HEK293 (cell line): ENCODE measurements at regions not wholly inside any gene's neighbourhood (a gene's known extent, or its start where the extent isn't known, plus 50 kb on each side); places are given as distances from the start of the nearest gene placed in this dataset.

Source experiments
- CTCF ChIA-PET: fragments of 350-600 bp; formaldehyde crosslinking; extraction: SDS; loops from one replicate; lab custom pipeline; 2021; ENCODE audit warnings: antibody characterized with exemption; lab: Yijun Ruan, JAX
- POLR2A ChIA-PET: fragments of 300-600 bp; formaldehyde crosslinking; extraction: SDS; loops from one replicate; lab custom pipeline; 2020; ENCODE audit warnings: antibody characterized with exemption, inconsistent platforms; lab: Yijun Ruan, JAX
- H3K27ac ChIP-seq: fragments of 200-500 bp; sonication (Bioruptor generic); 2 replicates; pipeline ENCODE4 v1.5.1; 2014; ENCODE audit warnings: low read depth, low read length, control low read depth, inconsistent platforms; ENCODE audit errors: extremely low read depth
- H3K36me3 ChIP-seq, 2 experiments: fragments of 200-500 bp in 1 of 2; sonication (Bioruptor generic) in 1 of 2; 1 replicate in 1 of 2; 2 replicates in 1 of 2; pipeline ENCODE4 v1.5.1; 2014 to 2017; ENCODE audit warnings: inconsistent platforms in 2 of 2, low read length in 2 of 2; ENCODE audit not compliant: control insufficient read depth in 2 of 2, insufficient read depth in 1 of 2
- H3K4me1 ChIP-seq: fragments of 200-500 bp; sonication (Bioruptor generic); 2 replicates; pipeline ENCODE4 v1.5.1; 2014; ENCODE audit warnings: mild to moderate bottlenecking, low read length, inconsistent platforms; ENCODE audit not compliant: control insufficient read depth, insufficient read depth
- H3K4me3 ChIP-seq: 2 replicates; pipeline ENCODE4 v1.5.1; 2011; ENCODE audit warnings: low read depth, mild to moderate bottlenecking, control low read depth, low read length, moderate library complexity
- H3K9me3 ChIP-seq: fragments of 200-500 bp; sonication (Bioruptor generic); 2 replicates; pipeline ENCODE4 v1.5.1; 2014; ENCODE audit warnings: low read depth, low read length, inconsistent platforms; ENCODE audit not compliant: control insufficient read depth, insufficient read depth
- GFI1B ChIP-seq: fragments of 450-650 bp; formaldehyde crosslinking; IDR thresholded peaks from 2 replicates; pipeline ENCODE4 v1.5.1; 2016; ENCODE audit warnings: missing biosample characterization, missing genetic modification characterization
- GLIS1 ChIP-seq: fragments of 450-650 bp; formaldehyde crosslinking; IDR thresholded peaks from 2 replicates; pipeline ENCODE4 v1.5.1; 2016; ENCODE audit warnings: missing biosample characterization, missing genetic modification characterization
- HOXA7 ChIP-seq: sonication (generic); formaldehyde crosslinking; IDR thresholded peaks from 2 replicates; pipeline ENCODE4 v1.8.1; 2022; ENCODE audit warnings: missing genetic modification reagents, borderline replicate concordance
- HOXD13 ChIP-seq: sonication (generic); formaldehyde crosslinking; IDR thresholded peaks from 2 replicates; pipeline ENCODE4 v1.8.0; 2022; ENCODE audit warnings: missing genetic modification reagents, borderline replicate concordance
- KLF16 ChIP-seq: fragments of 450-650 bp; formaldehyde crosslinking; IDR thresholded peaks from 2 replicates; pipeline ENCODE4 v1.5.1; 2017; ENCODE audit warnings: missing biosample characterization, missing genetic modification characterization
- OVOL3 ChIP-seq: fragments of 450-650 bp; formaldehyde crosslinking; IDR thresholded peaks from 2 replicates; pipeline ENCODE4 v1.5.1; 2016; ENCODE audit warnings: missing biosample characterization, missing genetic modification characterization
- RBAK ChIP-seq: fragments of 450-650 bp; formaldehyde crosslinking; IDR thresholded peaks from 2 replicates; pipeline ENCODE4 v1.5.1; 2016; ENCODE audit warnings: missing biosample characterization, missing genetic modification characterization
- REPIN1 ChIP-seq: fragments of 450-650 bp; formaldehyde crosslinking; IDR thresholded peaks from 2 replicates; pipeline ENCODE4 v1.5.1; 2017; ENCODE audit warnings: missing biosample characterization, missing genetic modification characterization, low read depth
- SCRT2 ChIP-seq: fragments of 450-650 bp; formaldehyde crosslinking; IDR thresholded peaks from 2 replicates; pipeline ENCODE4 v1.5.1; 2016; ENCODE audit warnings: missing biosample characterization, missing genetic modification characterization
- TCF7L2 ChIP-seq: IDR thresholded peaks from 2 replicates; pipeline ENCODE4 v1.6.1; 2011; ENCODE audit warnings: low read depth, mild to moderate bottlenecking, inconsistent platforms, low read length, moderate library complexity, borderline replicate concordance
- ZBTB1 ChIP-seq: fragments of 450-650 bp; formaldehyde crosslinking; IDR thresholded peaks from 2 replicates; pipeline ENCODE4 v1.5.1; 2016; ENCODE audit warnings: missing biosample characterization, missing genetic modification characterization
- ZFP37 ChIP-seq: fragments of 450-650 bp; formaldehyde crosslinking; IDR thresholded peaks from 2 replicates; pipeline ENCODE4 v1.5.1; 2016; ENCODE audit warnings: missing biosample characterization, missing genetic modification characterization
- ZNF133 ChIP-seq: fragments of 450-650 bp; formaldehyde crosslinking; IDR thresholded peaks from 2 replicates; pipeline ENCODE4 v1.5.1; 2016; ENCODE audit warnings: missing biosample characterization, missing genetic modification characterization
- ZNF157 ChIP-seq: fragments of 450-650 bp; formaldehyde crosslinking; IDR thresholded peaks from 2 replicates; pipeline ENCODE4 v1.5.1; 2016; ENCODE audit warnings: missing biosample characterization, missing genetic modification characterization
- ZNF19 ChIP-seq: fragments of 450-650 bp; formaldehyde crosslinking; IDR thresholded peaks from 2 replicates; pipeline ENCODE4; 2016; ENCODE audit warnings: missing biosample characterization, missing genetic modification characterization, low read depth
- ZNF211 ChIP-seq: fragments of 450-650 bp; formaldehyde crosslinking; IDR thresholded peaks from 2 replicates; pipeline ENCODE4 v1.5.1; 2016; ENCODE audit warnings: low read depth, missing biosample characterization, missing genetic modification characterization
- ZNF23 ChIP-seq: fragments of 450-650 bp; formaldehyde crosslinking; IDR thresholded peaks from 2 replicates; pipeline ENCODE4 v1.5.1; 2016; ENCODE audit warnings: missing biosample characterization, missing genetic modification characterization, borderline replicate concordance
- ZNF324 ChIP-seq: fragments of 450-650 bp; formaldehyde crosslinking; IDR thresholded peaks from 2 replicates; pipeline ENCODE4 v1.5.1; 2016; ENCODE audit warnings: missing biosample characterization, missing genetic modification characterization
- ZNF341 ChIP-seq: fragments of 450-650 bp; formaldehyde crosslinking; IDR thresholded peaks from 2 replicates; pipeline ENCODE4; 2016; ENCODE audit warnings: low read depth, missing biosample characterization, missing genetic modification characterization
- ZNF37A ChIP-seq: fragments of 450-650 bp; IDR thresholded peaks from 2 replicates; pipeline ENCODE4 v1.5.1; 2018; ENCODE audit warnings: missing biosample characterization, missing genetic modification characterization
- ZNF423 ChIP-seq: fragments of 450-650 bp; formaldehyde crosslinking; IDR thresholded peaks from 2 replicates; pipeline ENCODE4 v1.5.1; 2016; ENCODE audit warnings: missing biosample characterization, missing genetic modification characterization
- ZNF433 ChIP-seq: fragments of 450-650 bp; formaldehyde crosslinking; IDR thresholded peaks from 2 replicates; pipeline ENCODE4 v1.5.1; 2016; ENCODE audit warnings: missing biosample characterization, missing genetic modification characterization, low read depth
- ZNF529 ChIP-seq: fragments of 450-650 bp; formaldehyde crosslinking; IDR thresholded peaks from 2 replicates; pipeline ENCODE4 v1.5.1; 2017; ENCODE audit warnings: missing genetic modification characterization, missing biosample characterization; ENCODE audit not compliant: insufficient replicate concordance
- ZNF585B ChIP-seq: fragments of 450-650 bp; formaldehyde crosslinking; IDR thresholded peaks from 2 replicates; pipeline ENCODE4 v1.5.1; 2016; ENCODE audit warnings: missing biosample characterization, missing genetic modification characterization
- ZNF621 ChIP-seq: fragments of 450-650 bp; formaldehyde crosslinking; IDR thresholded peaks from 2 replicates; pipeline ENCODE4 v1.5.1; 2017; ENCODE audit warnings: missing biosample characterization, missing genetic modification characterization
- ZNF843 ChIP-seq: fragments of 450-650 bp; formaldehyde crosslinking; IDR thresholded peaks from 2 replicates; pipeline ENCODE4 v1.5.1; 2016; ENCODE audit warnings: missing biosample characterization, missing genetic modification characterization
- ZSCAN16 ChIP-seq: fragments of 450-650 bp; formaldehyde crosslinking; IDR thresholded peaks from 2 replicates; pipeline ENCODE4 v1.5.1; 2016; ENCODE audit warnings: missing biosample characterization, missing genetic modification characterization
- ZSCAN23 ChIP-seq: fragments of 450-650 bp; formaldehyde crosslinking; IDR thresholded peaks from 2 replicates; pipeline ENCODE4 v1.5.1; 2016; ENCODE audit warnings: missing biosample characterization, missing genetic modification characterization
- TF ChIP-seq, protein P1 (sequence below): fragments of 450-650 bp; formaldehyde crosslinking; IDR thresholded peaks from 2 replicates; pipeline ENCODE4 v1.5.1; 2016; ENCODE audit warnings: missing biosample characterization, missing genetic modification characterization

DNA sequence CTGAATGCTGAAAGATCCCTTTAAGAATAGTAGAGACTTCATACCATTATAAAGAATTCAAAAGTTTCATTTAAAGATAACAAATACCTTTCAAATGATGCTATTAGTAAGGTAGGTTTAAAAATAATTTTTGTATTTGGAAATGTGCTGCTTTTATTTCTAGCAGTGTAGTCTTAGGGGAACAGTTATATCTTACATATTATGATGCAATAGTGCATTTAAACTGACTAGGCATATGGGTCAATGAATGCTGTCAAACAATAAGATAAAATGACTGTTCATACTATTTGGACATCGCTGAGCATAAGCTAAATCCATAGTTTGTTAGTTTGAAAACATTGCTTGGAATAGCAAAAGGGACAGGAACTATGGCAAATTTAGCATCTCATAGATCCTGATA, 354.8 kb upstream of the SEMA3A start:
- TF ChIP-seq ZNF37A (no peak), ZNF585B (no peak), REPIN1 (tag by site-specific recombination) (no peak), ZNF133 (tag by site-specific recombination) (no peak), ZNF529 (tag by site-specific recombination) (no peak), ZNF433 (no peak)
- Histone ChIP-seq H3K27ac (no peak overlapping the region), H3K36me3 (no peaks in the 10 kb centered on the region), H3K4me1 (no peaks in the 10 kb centered on the region), H3K9me3 (no peaks in the 10 kb centered on the region), H3K4me3 (no peak overlapping the region)
- CTCF ChIA-PET: interaction anchor here (1.0 kb wide), 1 partner anchor 101 kb away, joined by 4 read pairs; no protein-coding TSS in a partner anchor
- POLR2A ChIA-PET: no interaction called here

DNA sequence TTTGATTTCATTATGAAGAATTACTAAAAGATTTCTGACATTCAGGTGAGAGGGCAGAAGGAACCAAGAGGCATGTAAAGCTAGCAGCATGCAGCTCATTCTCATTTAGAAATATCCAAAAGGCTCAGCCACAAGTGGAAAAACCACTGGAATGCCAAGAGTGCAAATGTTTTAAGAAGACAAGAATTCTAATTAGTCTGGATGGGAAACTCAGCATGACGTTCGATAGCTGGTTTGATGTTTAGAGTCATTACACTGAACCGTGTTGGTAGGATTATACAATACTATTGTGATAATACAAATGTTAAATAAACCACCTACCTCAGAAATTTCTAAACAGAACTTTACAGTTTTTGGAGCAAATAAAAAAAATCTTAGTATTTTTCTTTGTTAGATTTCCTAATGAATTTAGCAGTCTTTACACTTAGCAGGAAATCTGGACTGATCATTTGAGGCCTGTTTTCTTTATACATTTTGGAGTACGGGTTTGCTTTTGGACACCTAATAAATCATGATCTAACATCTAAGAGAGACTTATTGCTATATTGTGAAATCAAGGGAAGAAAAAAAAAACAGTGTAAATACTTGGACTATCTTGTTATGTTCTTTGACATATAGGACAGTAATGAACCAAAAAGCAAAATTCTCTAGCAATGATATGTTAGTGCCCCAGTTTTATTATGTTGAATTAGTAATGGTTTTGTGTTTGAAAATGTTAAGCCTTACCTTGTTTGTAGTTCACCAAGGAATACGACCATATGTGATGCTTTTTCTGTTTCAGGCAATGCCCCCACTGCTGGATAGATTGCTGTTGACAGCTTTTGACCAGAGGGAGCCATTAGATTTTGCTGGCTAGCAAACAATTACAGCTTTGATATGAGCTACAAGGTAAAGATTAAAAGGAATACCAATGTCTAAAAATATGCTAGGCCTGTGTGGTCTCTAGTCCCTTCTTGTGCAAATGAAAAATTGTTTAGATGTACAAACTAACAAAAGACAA, 354.1 kb upstream of the SEMA3A start:
- ChIA-PET POLR2A (interaction anchor here (0.5 to 1.1 kb wide), 2 partner anchors 10 to 14 kb away, joined by 3 read pairs; no protein-coding TSS in a partner anchor), CTCF (interaction anchor here (0.6 to 1.0 kb wide), 3 partner anchors 102 to 1553 kb away, joined by 3 to 4 read pairs (median 3); no protein-coding TSS in a partner anchor)
- TF ChIP-seq ZNF341 (tag by site-specific recombination) (no peak), HOXD13 (CRISPR knock-in tag) (no peak), SCRT2 (tag by site-specific recombination) (peak; percentile 19; the same call in 1 of the 2 replicates)
- Histone ChIP-seq H3K4me1 (no peaks in the 10 kb centered on the region), H3K36me3 (no peaks in the 10 kb centered on the region), H3K4me3 (no peak overlapping the region), H3K9me3 (no peaks in the 10 kb centered on the region), H3K27ac (no peak overlapping the region)

- no peaks in the 10 kb centered on the region for H3K4me1 ChIP-seq
- TF ChIP-seq TCF7L2 (no peak), ZSCAN23 (tag by site-specific recombination) (no peak), ZSCAN16 (tag by site-specific recombination) (no peak), ZNF585B (no peak), OVOL3 (tag by site-specific recombination) (no peak), ZFP37 (tag by site-specific recombination) (no peak)
- H3K9me3 ChIP-seq: no peaks in the 10 kb centered on the region
- H3K4me3 ChIP-seq: no peak overlapping the region
- CTCF ChIA-PET: interaction anchor here (1.3 kb wide), 1 partner anchor 611 kb away, joined by 3 read pairs; no protein-coding TSS in a partner anchor
- no peaks in the 10 kb centered on the region for H3K36me3 ChIP-seq
- POLR2A ChIA-PET: no interaction called here
- no peak overlapping the region for H3K27ac ChIP-seq
Observed at GRCh38 chr7:84547331-84547730, 352.7 kb upstream of the SEMA3A start.

DNA sequence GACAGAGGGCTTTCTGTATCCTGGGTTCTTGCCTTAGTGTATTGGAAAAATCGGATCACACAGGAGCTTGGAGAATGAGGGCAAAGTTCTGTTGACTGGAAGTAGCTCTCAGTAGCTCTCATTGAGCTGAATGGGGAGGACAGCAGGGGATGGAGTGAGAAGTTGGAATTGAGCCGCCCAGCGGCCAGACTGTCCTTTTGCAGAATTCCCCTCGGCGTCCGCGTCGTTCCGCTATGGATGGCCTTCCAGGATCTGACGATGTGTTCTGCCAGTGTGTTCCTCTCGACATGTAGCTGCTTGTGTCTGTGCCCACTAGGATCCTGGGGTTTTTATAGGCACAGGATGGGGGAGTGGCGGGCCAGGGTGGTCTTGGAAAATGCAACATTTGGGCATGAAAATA, 351.8 kb upstream of the SEMA3A start:
- no peak overlapping the region for H3K4me3 ChIP-seq
- no peaks in the 10 kb centered on the region for H3K9me3 ChIP-seq
- no peaks in the 10 kb centered on the region for H3K36me3 ChIP-seq
- H3K27ac ChIP-seq: no peak overlapping the region
- no peaks in the 10 kb centered on the region for H3K4me1 ChIP-seq
- CTCF ChIA-PET: no interaction called here
- TF ChIP-seq ZNF23 (tag by site-specific recombination) (no peak), ZNF157 (no peak), ZNF19 (tag by site-specific recombination) (no peak), ZNF423 (no peak), GLIS1 (tag by site-specific recombination) (no peak), ZBTB1 (tag by site-specific recombination) (no peak), HOXA7 (CRISPR knock-in tag) (no peak), RBAK (no peak), ZNF843 (tag by site-specific recombination) (no peak), ZNF324 (tag by site-specific recombination) (no peak), KLF16 (tag by site-specific recombination) (no peak), ZNF621 (no peak), ZNF211 (tag by site-specific recombination) (no peak), GFI1B (no peak)
- TF ChIP-seq, protein P1, sequence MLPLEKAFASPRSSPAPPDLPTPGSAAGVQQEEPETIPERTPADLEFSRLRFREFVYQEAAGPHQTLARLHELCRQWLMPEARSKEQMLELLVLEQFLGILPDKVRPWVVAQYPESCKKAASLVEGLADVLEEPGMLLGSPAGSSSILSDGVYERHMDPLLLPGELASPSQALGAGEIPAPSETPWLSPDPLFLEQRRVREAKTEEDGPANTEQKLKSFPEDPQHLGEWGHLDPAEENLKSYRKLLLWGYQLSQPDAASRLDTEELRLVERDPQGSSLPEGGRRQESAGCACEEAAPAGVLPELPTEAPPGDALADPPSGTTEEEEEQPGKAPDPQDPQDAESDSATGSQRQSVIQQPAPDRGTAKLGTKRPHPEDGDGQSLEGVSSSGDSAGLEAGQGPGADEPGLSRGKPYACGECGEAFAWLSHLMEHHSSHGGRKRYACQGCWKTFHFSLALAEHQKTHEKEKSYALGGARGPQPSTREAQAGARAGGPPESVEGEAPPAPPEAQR (tag by site-specific recombination): no peak
- TF ChIP-seq, all 188 proteins: peak for 0
- POLR2A ChIA-PET: no interaction called here
